Parathyroid adenoma (tissue), 2 donors: ENCODE measurements at regions not wholly inside any gene's neighbourhood (a gene's known extent, or its start where the extent isn't known, plus 50 kb on each side); places are given as distances from the start of the nearest gene placed in this dataset.
"Not testable (repeated sequence)": the region's sequence is repeated elsewhere in the genome, so short reads cannot be mapped to it uniquely, and the experiment has no call there.

Experiments
- H2AFZ ChIP-seq: fragments of 300-600 bp; sonication (generic); one replicate; pipeline ENCODE4 v1.7.0; 2017; ENCODE audit warnings: antibody characterized with exemption, mild to moderate bottlenecking
- H3K27ac ChIP-seq: fragments of 300-600 bp; sonication (generic); one replicate; pipeline ENCODE4 v1.7.0; 2017
- H3K27me3 ChIP-seq: fragments of 300-600 bp; sonication (generic); one replicate; pipeline ENCODE4 v1.7.0; 2017; ENCODE audit warnings: low read length; ENCODE audit not compliant: control insufficient read depth, insufficient read depth
- H3K36me3 ChIP-seq: fragments of 300-600 bp; sonication (generic); one replicate; pipeline ENCODE4 v1.7.0; 2017; ENCODE audit warnings: low read length; ENCODE audit not compliant: control insufficient read depth, insufficient read depth
- H3K4me1 ChIP-seq: fragments of 300-600 bp; sonication (generic); one replicate; pipeline ENCODE4 v1.7.0; 2017; ENCODE audit warnings: control low read depth
- H3K4me2 ChIP-seq: fragments of 300-600 bp; sonication (generic); one replicate; pipeline ENCODE4 v1.7.0; 2017; ENCODE audit warnings: low read length
- H3K4me3 ChIP-seq: fragments of 300-600 bp; sonication (generic); one replicate; pipeline ENCODE4 v1.7.0; 2017; ENCODE audit warnings: low read depth, low read length
- H3K79me2 ChIP-seq: fragments of 300-600 bp; sonication (generic); one replicate; pipeline ENCODE4 v1.7.0; 2017; ENCODE audit warnings: control low read depth
- H3K9ac ChIP-seq: fragments of 300-600 bp; sonication (generic); one replicate; pipeline ENCODE4 v1.7.0; 2017; ENCODE audit warnings: mild to moderate bottlenecking
- H3K9me3 ChIP-seq: fragments of 300-600 bp; sonication (generic); one replicate; pipeline ENCODE4 v1.7.0; 2017; ENCODE audit warnings: low read length; ENCODE audit not compliant: control insufficient read depth
- TF ChIP-seq, protein P1 (sequence below): fragments of 300-600 bp; sonication (generic); IDR thresholded peaks from one replicate; pipeline ENCODE4 v1.7.0; 2017; ENCODE audit warnings: antibody characterized with exemption, mild to moderate bottlenecking
- donor health status: primary hyperparathyroidism.

DNA sequence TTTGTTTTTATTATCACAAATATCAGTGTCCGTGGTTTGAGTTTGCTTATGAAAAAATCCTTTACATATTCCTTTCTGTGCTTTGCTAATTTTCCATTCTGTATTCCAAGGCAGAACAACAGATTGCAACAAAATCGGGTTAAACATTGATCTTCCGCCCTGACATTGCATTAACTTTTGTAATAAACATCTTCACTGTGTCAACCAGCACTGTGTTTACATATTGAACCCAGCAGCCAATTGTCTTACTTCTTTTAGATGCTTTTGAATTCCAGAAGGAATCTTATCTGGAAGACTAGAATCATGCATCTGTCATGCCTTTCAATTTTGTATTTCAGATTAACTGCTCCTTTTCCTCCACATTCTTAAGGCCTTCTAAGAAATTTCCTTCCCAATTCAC is 147.8 kb upstream of the CXXC4 start:
- Histone ChIP-seq H3K4me1 (no peaks in the 10 kb centered on the region), H3K9ac (no peak overlapping the region), H3K4me3 (no peak overlapping the region), H3K4me2 (no peak overlapping the region), H3K79me2 (no peaks in the 10 kb centered on the region), H3K9me3 (no peaks in the 10 kb centered on the region), H3K27ac (no peak overlapping the region), H3K27me3 (no peaks in the 10 kb centered on the region), H3K36me3 (no peaks in the 10 kb centered on the region), H2AFZ (no peak overlapping the region)
- TF ChIP-seq, protein P1, sequence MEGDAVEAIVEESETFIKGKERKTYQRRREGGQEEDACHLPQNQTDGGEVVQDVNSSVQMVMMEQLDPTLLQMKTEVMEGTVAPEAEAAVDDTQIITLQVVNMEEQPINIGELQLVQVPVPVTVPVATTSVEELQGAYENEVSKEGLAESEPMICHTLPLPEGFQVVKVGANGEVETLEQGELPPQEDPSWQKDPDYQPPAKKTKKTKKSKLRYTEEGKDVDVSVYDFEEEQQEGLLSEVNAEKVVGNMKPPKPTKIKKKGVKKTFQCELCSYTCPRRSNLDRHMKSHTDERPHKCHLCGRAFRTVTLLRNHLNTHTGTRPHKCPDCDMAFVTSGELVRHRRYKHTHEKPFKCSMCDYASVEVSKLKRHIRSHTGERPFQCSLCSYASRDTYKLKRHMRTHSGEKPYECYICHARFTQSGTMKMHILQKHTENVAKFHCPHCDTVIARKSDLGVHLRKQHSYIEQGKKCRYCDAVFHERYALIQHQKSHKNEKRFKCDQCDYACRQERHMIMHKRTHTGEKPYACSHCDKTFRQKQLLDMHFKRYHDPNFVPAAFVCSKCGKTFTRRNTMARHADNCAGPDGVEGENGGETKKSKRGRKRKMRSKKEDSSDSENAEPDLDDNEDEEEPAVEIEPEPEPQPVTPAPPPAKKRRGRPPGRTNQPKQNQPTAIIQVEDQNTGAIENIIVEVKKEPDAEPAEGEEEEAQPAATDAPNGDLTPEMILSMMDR = no peak

DNA sequence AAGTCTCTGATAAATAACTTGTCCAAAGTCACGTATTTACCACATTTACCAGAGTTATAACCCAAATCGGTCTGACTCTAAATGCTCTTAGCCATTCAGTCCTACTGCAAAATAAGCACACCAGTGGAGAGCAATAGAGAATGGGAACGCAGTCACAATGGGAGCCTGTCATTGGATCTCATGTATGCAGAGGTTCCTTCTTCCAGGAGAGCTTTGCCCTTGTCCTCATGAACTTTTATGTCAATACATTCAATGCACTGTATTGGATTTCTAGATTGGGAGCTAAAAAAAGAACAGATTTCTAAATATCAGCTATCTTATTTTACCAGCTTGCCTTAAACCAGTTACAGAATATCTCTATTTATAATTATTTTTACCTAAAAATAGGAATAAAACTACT is 149.1 kb upstream of the CXXC4 start:
- Histone ChIP-seq H3K9me3 (no peaks in the 10 kb centered on the region), H3K27me3 (no peaks in the 10 kb centered on the region), H3K79me2 (no peaks in the 10 kb centered on the region), H3K36me3 (no peaks in the 10 kb centered on the region), H2AFZ (no peak overlapping the region), H3K4me1 (no peaks in the 10 kb centered on the region), H3K27ac (no peak overlapping the region), H3K4me3 (no peak overlapping the region), H3K4me2 (no peak overlapping the region), H3K9ac (no peak overlapping the region)
- TF ChIP-seq, protein P1 = no peak

DNA sequence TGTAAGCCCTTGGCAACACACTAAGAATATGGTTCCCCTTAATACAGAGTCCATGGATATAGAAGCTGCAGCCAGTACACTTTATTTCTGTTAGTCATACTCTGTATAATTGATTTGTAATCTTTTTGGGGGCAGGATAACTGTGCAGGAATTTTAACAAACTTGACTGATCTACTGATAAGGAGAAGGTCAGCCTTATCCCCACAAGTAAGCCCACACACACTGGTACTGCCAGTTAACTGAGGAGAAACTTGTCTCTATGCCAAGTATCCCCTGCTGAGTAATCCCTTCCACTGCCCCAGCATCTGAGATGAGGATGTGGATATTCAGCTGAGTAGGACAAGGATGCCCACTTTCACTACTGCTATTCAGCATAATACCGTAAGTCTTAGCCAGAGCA is 154.9 kb upstream of the CXXC4 start:
- H3K4me1 ChIP-seq = no peaks in the 10 kb centered on the region
- no peak overlapping the region for H3K9ac ChIP-seq
- H3K9me3 ChIP-seq = no peaks in the 10 kb centered on the region
- no peak overlapping the region for H3K4me3 ChIP-seq
- no peak overlapping the region for H3K27ac ChIP-seq
- no peak overlapping the region for H3K4me2 ChIP-seq
- TF ChIP-seq, protein P1 = no peak
- H3K36me3 ChIP-seq = no peaks in the 10 kb centered on the region
- no peaks in the 10 kb centered on the region for H3K79me2 ChIP-seq
- no peaks in the 10 kb centered on the region for H3K27me3 ChIP-seq
- no peak overlapping the region for H2AFZ ChIP-seq

GRCh38 chr4:104662269-104662668 is 167.6 kb upstream of the CXXC4 start:
- not testable (repeated sequence) for H3K9me3 ChIP-seq, H3K36me3 ChIP-seq, H3K79me2 ChIP-seq, H3K27ac ChIP-seq, H3K4me1 ChIP-seq, H3K4me3 ChIP-seq, H3K27me3 ChIP-seq, H2AFZ ChIP-seq, H3K4me2 ChIP-seq, H3K9ac ChIP-seq

DNA sequence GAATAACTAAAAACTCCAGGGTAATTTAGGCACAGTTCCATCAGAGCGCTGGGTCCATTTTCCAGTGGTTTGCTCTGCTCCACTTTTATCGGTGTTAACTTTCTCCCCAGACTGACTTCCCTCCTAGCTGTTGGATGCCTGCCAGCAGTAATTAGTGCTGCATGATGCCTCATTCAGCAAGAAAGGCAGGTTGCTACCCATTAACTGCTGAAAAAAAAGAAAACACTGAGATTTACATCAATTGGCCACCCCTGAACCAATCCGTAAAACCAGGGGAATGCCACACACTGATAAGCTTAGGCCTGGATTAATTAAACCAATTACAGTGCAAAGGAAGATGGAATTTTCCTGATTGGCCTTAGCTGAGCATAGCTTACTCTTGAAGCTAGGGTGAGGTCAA is 182.4 kb upstream of the CXXC4 start:
- no peak overlapping the region for H3K4me2 ChIP-seq
- no peaks in the 10 kb centered on the region for H3K36me3 ChIP-seq
- H3K9ac ChIP-seq = no peak overlapping the region
- no peak overlapping the region for H3K4me3 ChIP-seq
- TF ChIP-seq, protein P1 = no peak
- H3K79me2 ChIP-seq = no peaks in the 10 kb centered on the region
- no peak overlapping the region for H2AFZ ChIP-seq
- peaks cover 2% of the 10 kb centered on the region for H3K4me1 ChIP-seq
- H3K9me3 ChIP-seq = no peaks in the 10 kb centered on the region
- H3K27ac ChIP-seq = no peak overlapping the region
- no peaks in the 10 kb centered on the region for H3K27me3 ChIP-seq
